C4-2B (cell line): ENCODE measurements at regions not wholly inside any gene's neighbourhood (a gene's known extent, or its start where the extent isn't known, plus 50 kb on each side); places are given as distances from the start of the nearest gene placed in this dataset.

ENCODE experiments used
- H3K27ac ChIP-seq: fragments of 450-650 bp; 2 replicates; pipeline ENCODE4 v1.5.1; 2017
- CTCF ChIP-seq: fragments of 450-650 bp; conservative IDR thresholded peaks from 2 replicates; pipeline ENCODE4 v1.5.1; 2017; ENCODE audit warnings: mild to moderate bottlenecking
- ZFX ChIP-seq: fragments of 450-650 bp; IDR thresholded peaks from 2 replicates; pipeline ENCODE4 v1.6.1; 2017

GRCh38 chr6:84356907-84357306, 129.5 kb upstream of the CEP162 start:
- TF ChIP-seq ZFX (no peak), CTCF (no peak)
- no peak overlapping the region for H3K27ac ChIP-seq

- no peak for TF ChIP-seq CTCF
- no peak for TF ChIP-seq ZFX
- H3K27ac ChIP-seq, result no peak overlapping the region
These were observed 126.3 kb upstream of the CEP162 start for GRCh38 chr6:84353459-84354423.

GRCh38 chr6:84350397-84350796, 123.0 kb upstream of the CEP162 start:
- H3K27ac ChIP-seq, result no peak overlapping the region

GRCh38 chr6:84349542-84349941, 122.1 kb upstream of the CEP162 start:
- TF ChIP-seq ZFX (no peak), CTCF (no peak)

More at GRCh38 chr6:84350397-84350796, 123.0 kb upstream of the CEP162 start:
- TF ChIP-seq ZFX, result no peak
- TF ChIP-seq CTCF, result no peak

GRCh38 chr6:84348801-84349200, 121.4 kb upstream of the CEP162 start:
- no peak for TF ChIP-seq CTCF
- no peak for TF ChIP-seq ZFX
- H3K27ac ChIP-seq, result no peak overlapping the region

More at GRCh38 chr6:84349542-84349941, 122.1 kb upstream of the CEP162 start:
- H3K27ac ChIP-seq, result no peak overlapping the region

GRCh38 chr6:84346372-84346771, 118.9 kb upstream of the CEP162 start:
- no peak overlapping the region for H3K27ac ChIP-seq

More at GRCh38 chr6:84346372-84346771, 118.9 kb upstream of the CEP162 start:
- TF ChIP-seq ZFX (no peak), CTCF (peak; percentile 20)
